Mucosa of descending colon (tissue), 3 donors: ENCODE measurements at regions not wholly inside any gene's neighbourhood (a gene's known extent, or its start where the extent isn't known, plus 50 kb on each side); places are given as distances from the start of the nearest gene placed in this dataset.

Source experiments
- ATAC-seq: fragments of 200-7000 bp; cut with Tn5 transposase; one replicate; pipeline ENCODE4 v1.9.1; 2020; ENCODE audit warnings: mild to moderate bottlenecking, moderate library complexity
- DNase-seq, 3 donors: peaks; one replicate each; pipeline ENCODE4 v3.0.0-alpha.2; 2020
- H3K36me3 ChIP-seq: fragments of 200-600 bp; one replicate; pipeline ENCODE4 v1.8.0; 2021; ENCODE audit warnings: low read depth, mild to moderate bottlenecking
- H3K4me1 ChIP-seq: fragments of 200-600 bp; one replicate; pipeline ENCODE4 v1.8.0; 2021; ENCODE audit warnings: low read depth, mild to moderate bottlenecking
- H3K4me3 ChIP-seq: fragments of 200-600 bp; one replicate; pipeline ENCODE4 v1.8.0; 2021; ENCODE audit warnings: mild to moderate bottlenecking
- H3K9me3 ChIP-seq: fragments of 200-600 bp; one replicate; pipeline ENCODE4 v1.8.0; 2021; ENCODE audit warnings: mild to moderate bottlenecking
- intact Hi-C, 2 donors: fragments of 100-400 bp; cut with DNase I in 1 of 2; cut with micrococcal nuclease in 1 of 2; formaldehyde crosslinking; loops; one replicate each; pipeline versions ENCODE4 v1.11.0 to v1.11.1; 2022; cut with DNase I, micrococcal nuclease
- TF ChIP-seq, protein P1 (sequence below): fragments of 200-600 bp; IDR thresholded peaks from one replicate; pipeline ENCODE4 v1.8.0; 2022; ENCODE audit warnings: antibody characterized with exemption, mild to moderate bottlenecking
- donor health status: DM: no; HTN: no; CAD: no; lungs with moderate emphysema.
- donor health status: DM: no; HTN: no; CAD: no.
- donor health status: DM: no; HTN: yes; CAD: no.

DNA sequence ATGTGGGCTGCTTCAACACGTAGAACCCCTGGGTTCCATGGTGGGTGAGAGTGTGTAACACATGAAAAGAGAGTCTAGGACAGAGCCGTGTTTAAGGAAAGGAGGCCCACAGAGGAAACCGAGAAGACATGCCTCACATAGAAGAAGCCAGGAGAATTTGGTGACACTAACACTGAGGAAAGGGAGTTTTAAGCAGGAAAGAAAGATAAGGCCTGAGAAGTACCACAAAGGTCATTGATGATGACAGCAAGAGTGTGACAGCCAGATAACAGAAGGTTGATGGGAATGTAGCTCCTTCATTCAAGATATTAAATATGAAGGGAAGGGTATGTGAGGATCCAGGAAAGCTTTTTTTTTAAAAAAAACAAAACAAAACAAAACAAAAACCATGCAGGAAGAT is 72.4 kb upstream of the SPRY4 start:
- no peaks in the 10 kb centered on the region for H3K36me3 ChIP-seq
- TF ChIP-seq, protein P1, sequence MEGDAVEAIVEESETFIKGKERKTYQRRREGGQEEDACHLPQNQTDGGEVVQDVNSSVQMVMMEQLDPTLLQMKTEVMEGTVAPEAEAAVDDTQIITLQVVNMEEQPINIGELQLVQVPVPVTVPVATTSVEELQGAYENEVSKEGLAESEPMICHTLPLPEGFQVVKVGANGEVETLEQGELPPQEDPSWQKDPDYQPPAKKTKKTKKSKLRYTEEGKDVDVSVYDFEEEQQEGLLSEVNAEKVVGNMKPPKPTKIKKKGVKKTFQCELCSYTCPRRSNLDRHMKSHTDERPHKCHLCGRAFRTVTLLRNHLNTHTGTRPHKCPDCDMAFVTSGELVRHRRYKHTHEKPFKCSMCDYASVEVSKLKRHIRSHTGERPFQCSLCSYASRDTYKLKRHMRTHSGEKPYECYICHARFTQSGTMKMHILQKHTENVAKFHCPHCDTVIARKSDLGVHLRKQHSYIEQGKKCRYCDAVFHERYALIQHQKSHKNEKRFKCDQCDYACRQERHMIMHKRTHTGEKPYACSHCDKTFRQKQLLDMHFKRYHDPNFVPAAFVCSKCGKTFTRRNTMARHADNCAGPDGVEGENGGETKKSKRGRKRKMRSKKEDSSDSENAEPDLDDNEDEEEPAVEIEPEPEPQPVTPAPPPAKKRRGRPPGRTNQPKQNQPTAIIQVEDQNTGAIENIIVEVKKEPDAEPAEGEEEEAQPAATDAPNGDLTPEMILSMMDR = no peak
- no peaks in the 10 kb centered on the region for H3K4me1 ChIP-seq
- intact Hi-C loops = no loop called here
- H3K4me3 ChIP-seq = no peak overlapping the region
- peaks cover 10% of the 10 kb centered on the region for H3K9me3 ChIP-seq
- no peak for ATAC-seq
- DNase-seq = no peak

DNA sequence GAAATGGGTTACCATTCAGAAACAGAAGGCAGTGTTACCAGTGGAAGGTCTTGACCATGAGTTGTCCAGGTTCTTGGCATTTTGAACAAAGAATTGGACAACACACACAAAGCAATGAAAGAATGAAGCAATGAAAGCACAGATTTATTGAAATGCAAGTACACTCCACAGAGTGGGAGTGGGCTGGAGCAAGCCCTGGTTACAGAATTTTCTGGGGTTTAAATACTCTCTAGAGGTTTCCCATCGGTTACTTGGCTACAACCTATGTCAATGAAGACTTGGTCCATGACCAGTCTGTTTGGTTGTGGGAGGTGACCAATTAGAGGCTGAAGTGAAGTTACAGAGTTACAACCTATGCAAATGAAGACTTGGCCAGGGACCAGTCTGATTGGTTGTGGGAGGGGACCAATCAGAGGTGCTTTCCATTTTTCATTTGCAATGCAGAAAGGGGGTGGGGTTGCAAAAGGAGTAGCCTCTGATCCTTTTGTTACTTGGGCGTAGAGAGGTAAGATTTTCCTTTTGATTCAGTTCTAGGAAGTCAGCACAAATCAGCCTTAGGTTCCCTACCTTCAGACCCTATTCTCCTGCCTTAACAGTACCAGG is 71.7 kb upstream of the SPRY4 start:
- Histone ChIP-seq H3K36me3 (no peaks in the 10 kb centered on the region), H3K4me1 (no peaks in the 10 kb centered on the region), H3K9me3 (peaks cover 10% of the 10 kb centered on the region), H3K4me3 (no peak overlapping the region)
- DNase-seq (no peak), ATAC-seq (no peak)
- TF ChIP-seq, protein P1 = no peak
- intact Hi-C loops = no loop called here

DNA sequence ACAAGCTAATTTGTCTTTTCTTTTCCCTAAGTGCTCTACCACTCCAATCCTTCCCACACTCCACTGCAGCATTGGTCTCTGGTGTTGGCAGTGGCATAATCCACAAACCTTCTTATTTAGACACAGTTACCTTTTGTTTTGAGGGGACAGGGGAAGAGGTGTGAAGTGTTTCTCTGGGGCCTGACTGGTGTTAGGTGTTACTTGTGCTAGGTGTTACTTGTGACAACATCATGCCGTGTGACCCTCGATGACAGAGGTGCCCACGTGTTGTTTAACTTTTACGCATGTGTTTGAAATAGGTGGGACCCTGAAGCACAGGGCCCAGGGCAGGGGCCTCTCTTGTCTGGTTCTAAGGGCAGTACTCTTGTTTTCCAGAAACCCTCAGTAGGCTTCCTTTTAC is 70.5 kb upstream of the SPRY4 start:
- ATAC-seq = no peak
- intact Hi-C loops = no loop called here
- no peak for DNase-seq

DNA sequence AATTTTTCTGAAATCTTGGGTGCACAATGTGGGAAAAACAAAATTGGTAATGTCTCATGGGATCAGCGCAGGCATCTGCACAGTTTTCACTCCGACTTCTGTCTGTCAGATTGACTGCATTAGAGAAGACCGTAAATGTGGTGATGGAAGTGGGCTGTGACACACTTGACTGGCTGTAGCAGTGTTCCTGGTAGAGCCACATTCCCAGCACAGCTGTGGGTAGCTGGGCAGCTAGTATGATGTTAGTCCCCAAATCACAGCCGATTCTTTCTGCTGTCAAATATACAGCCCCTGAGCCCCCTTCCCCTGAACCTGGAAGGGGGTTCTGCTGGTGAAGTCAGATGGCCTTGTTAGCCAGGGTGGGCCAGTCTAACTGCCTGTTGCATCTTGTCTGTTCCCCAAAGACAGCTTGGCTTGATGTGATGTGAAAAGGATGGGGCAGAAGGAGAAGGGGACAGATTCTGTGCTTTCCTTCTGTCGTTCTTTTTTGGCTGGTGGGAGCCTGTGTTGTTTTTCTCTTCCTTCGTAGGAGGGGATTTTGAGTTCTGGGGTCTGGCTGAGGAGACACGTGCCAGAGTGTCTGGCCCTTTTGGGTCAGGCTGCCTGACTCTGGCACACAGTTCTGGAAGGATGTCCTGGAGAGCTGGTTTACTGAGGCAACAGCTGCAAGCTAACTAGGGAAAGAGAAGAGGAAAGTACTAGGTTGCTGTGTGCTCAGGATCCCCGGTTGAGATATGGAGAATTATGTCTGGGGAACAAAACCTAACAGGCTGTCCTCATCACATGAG is 66.4 kb upstream of the SPRY4 start:
- H3K36me3 ChIP-seq = no peaks in the 10 kb centered on the region
- peaks cover under 1% of the 10 kb centered on the region for H3K9me3 ChIP-seq
- intact Hi-C loops = no loop called here
- no peak for DNase-seq
- TF ChIP-seq, protein P1 = no peak
- no peaks in the 10 kb centered on the region for H3K4me1 ChIP-seq
- no peak overlapping the region for H3K4me3 ChIP-seq
- ATAC-seq = no peak

More for the DNA sequence above, 70.5 kb upstream of the SPRY4 start:
- no peaks in the 10 kb centered on the region for H3K36me3 ChIP-seq
- H3K4me1 ChIP-seq = no peaks in the 10 kb centered on the region
- peaks cover 10% of the 10 kb centered on the region for H3K9me3 ChIP-seq
- TF ChIP-seq, protein P1 = no peak
- no peak overlapping the region for H3K4me3 ChIP-seq

DNA sequence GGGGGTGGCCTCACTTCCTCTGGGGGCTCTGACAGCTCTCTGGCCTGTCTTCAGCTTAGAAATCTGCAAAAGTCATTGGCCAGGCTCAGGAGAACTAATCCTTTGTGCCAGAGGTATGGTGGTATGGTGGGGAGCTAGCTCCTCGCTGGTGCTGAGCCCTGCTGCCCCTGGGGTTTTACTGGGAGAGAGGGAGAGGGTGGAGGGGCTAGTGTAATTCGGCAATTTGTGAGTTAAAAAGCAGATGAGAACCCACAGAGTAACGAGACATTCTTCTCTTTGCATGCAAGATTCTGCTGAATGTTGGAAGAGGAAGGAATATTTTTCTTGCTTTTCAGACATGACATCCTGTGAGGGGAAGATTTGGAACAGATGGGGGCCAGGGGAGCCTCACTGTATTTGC is 65.5 kb upstream of the SPRY4 start:
- Histone ChIP-seq H3K4me3 (no peak overlapping the region), H3K4me1 (no peaks in the 10 kb centered on the region), H3K9me3 (no peaks in the 10 kb centered on the region), H3K36me3 (no peaks in the 10 kb centered on the region)
- TF ChIP-seq, protein P1 = no peak
- no peak for ATAC-seq
- intact Hi-C loops = no loop called here
- no peak for DNase-seq
